ENCODE measurements at regions not wholly inside any gene's neighbourhood (a gene's known extent, or its start where the extent isn't known, plus 50 kb on each side); places are given as distances from the start of the nearest gene placed in this dataset.

- no peak for DNase-seq (ENCODE audit: low read depth)
These were observed 200.9 kb downstream of the LTN1 start for GRCh38 chr21:28791595-28792282.

DNA sequence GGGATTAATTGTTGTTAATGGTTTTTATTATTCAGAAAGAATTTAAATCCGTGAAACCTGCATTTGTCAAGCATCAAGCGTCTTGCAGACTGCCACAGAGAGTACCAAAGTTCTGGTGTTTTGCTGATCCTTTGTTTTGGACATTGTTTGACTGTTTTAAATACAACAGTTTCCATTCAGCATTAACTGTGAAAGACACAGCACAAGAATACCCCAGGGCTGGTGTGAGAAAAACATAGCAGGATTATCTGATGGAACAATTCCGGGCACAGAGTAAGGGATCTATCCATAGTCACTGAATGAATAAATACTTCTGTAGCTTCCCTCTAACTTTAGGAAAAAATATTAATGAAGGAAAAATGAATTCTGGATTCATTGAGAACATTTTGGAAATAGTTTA is 202.3 kb downstream of the LTN1 start:
- DNase-seq (ENCODE audit: low read depth), result no peak
- H3K4me3 ChIP-seq (replicated peaks; ENCODE audit: low read depth, low read length), result no peak overlapping the region
- TF ChIP-seq, protein P1, sequence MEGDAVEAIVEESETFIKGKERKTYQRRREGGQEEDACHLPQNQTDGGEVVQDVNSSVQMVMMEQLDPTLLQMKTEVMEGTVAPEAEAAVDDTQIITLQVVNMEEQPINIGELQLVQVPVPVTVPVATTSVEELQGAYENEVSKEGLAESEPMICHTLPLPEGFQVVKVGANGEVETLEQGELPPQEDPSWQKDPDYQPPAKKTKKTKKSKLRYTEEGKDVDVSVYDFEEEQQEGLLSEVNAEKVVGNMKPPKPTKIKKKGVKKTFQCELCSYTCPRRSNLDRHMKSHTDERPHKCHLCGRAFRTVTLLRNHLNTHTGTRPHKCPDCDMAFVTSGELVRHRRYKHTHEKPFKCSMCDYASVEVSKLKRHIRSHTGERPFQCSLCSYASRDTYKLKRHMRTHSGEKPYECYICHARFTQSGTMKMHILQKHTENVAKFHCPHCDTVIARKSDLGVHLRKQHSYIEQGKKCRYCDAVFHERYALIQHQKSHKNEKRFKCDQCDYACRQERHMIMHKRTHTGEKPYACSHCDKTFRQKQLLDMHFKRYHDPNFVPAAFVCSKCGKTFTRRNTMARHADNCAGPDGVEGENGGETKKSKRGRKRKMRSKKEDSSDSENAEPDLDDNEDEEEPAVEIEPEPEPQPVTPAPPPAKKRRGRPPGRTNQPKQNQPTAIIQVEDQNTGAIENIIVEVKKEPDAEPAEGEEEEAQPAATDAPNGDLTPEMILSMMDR (IDR thresholded peaks at IDR 0.05; ENCODE audit: low read length, missing control alignments), result no peak

More at GRCh38 chr21:28791595-28792282, 200.9 kb downstream of the LTN1 start:
- TF ChIP-seq, protein P1 (IDR thresholded peaks at IDR 0.05; ENCODE audit: low read length, missing control alignments), result no peak
- no peak overlapping the region for H3K4me3 ChIP-seq (replicated peaks; ENCODE audit: low read depth, low read length)

DNA sequence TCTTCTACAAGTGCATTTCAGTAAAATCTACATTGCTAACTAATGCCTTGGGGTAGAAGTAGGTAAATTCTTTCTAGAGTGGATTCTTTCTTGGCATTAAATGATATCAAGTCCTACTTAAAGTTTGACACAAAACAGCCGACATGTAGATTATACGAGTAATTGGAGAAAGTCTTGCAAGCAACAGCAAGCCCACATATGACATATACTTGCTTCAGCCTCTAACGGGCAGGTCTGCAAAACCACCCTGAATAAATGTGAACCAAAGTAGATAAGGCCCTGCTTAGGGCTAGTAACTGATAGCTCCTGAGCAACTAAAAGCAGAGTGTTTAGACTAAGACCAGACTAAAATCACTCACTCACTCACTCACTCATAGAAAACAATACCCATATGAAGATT is 203.2 kb downstream of the LTN1 start:
- H3K4me3 ChIP-seq (replicated peaks; ENCODE audit: low read depth, low read length), result no peak overlapping the region
- TF ChIP-seq, protein P1 (IDR thresholded peaks at IDR 0.05; ENCODE audit: low read length, missing control alignments), result no peak
- no peak for DNase-seq (ENCODE audit: low read depth)

DNA sequence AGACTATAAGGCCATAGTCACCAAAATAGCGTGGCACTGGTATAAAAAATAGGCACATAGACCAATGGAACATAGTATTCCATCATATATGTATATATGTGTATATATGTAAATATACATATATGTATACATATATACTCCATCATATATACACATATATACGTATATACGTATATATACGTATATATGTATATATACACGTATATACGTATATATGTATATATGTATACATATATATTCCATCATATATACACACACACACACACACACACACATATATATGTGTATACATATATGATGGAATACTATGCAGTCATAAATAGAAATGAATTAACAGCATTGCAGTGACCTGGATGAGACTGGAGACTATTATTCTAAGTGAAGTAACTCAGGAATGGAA is 204.6 kb downstream of the LTN1 start:
- no peak overlapping the region for H3K4me3 ChIP-seq (replicated peaks; ENCODE audit: low read depth, low read length)
- no peak for DNase-seq (ENCODE audit: low read depth)
- TF ChIP-seq, protein P1 (IDR thresholded peaks at IDR 0.05; ENCODE audit: low read length, missing control alignments), result no peak

GRCh38 chr21:28783641-28784185 is 209.0 kb downstream of the LTN1 start:
- DNase-seq (ENCODE audit: low read depth), result no peak
- TF ChIP-seq, protein P1 (IDR thresholded peaks at IDR 0.05; ENCODE audit: low read length, missing control alignments), result no peak
- H3K4me3 ChIP-seq (replicated peaks; ENCODE audit: low read depth, low read length), result no peak overlapping the region

- peak; percentile 62 for DNase-seq (ENCODE audit: low read depth)
- no peak overlapping the region for H3K4me3 ChIP-seq (replicated peaks; ENCODE audit: low read depth, low read length)
- TF ChIP-seq, protein P1 (IDR thresholded peaks at IDR 0.05; ENCODE audit: low read length, missing control alignments), result peak; percentile 76
These were observed 210.9 kb downstream of the LTN1 start for GRCh38 chr21:28781602-28782276.
